ENCODE measurements at regions not wholly inside any gene's neighbourhood (a gene's known extent, or its start where the extent isn't known, plus 50 kb on each side); places are given as distances from the start of the nearest gene placed in this dataset.

GRCh38 chr4:96097040-96097607, 257.2 kb downstream of the PDHA2 start:
- Histone ChIP-seq H3K9me3 (ENCODE audit: control insufficient read depth in 1 of 2, low read length in 2 of 2) (no peaks in the 10 kb centered on the region), H3K27me3 (ENCODE audit: insufficient read depth, low read length) (no peaks in the 10 kb centered on the region), H3K4me3 (ENCODE audit: low read length in 2 of 2) (no peak overlapping the region), H3K27ac (ENCODE audit: low read depth, low read length) (no peak overlapping the region), H3K36me3 (ENCODE audit: insufficient read depth, low read length) (no peaks in the 10 kb centered on the region), H3K4me1 (ENCODE audit: insufficient read depth, low read length) (no peaks in the 10 kb centered on the region)
- no peaks in the 10 kb centered on the region for H3K27me3 Mint-ChIP-seq
- no peak for DNase-seq
- ChIA-PET POLR2A (ENCODE audit: partially characterized antibody) (no interaction called here), CTCF (ENCODE audit: partially characterized antibody) (no interaction called here)
- H3K27ac Mint-ChIP-seq = no peak overlapping the region
- no peak overlapping the region for H3K4me3 Mint-ChIP-seq
- H3K9me3 Mint-ChIP-seq = peaks cover 0 to 8% (median 0%) of the 10 kb centered on the region in 8 donors
- H3K36me3 Mint-ChIP-seq = no peaks in the 10 kb centered on the region
- intact Hi-C loops (cut with micrococcal nuclease) = no loop called here
- H3K4me1 Mint-ChIP-seq = no peaks in the 10 kb centered on the region

- Histone ChIP-seq H3K27me3 (ENCODE audit: insufficient read depth, low read length) (no peaks in the 10 kb centered on the region), H3K4me1 (ENCODE audit: insufficient read depth, low read length) (no peaks in the 10 kb centered on the region), H3K4me3 (ENCODE audit: low read length in 2 of 2) (no peak overlapping the region), H3K27ac (ENCODE audit: low read depth, low read length) (no peak overlapping the region), H3K36me3 (ENCODE audit: insufficient read depth, low read length) (no peaks in the 10 kb centered on the region), H3K9me3 (ENCODE audit: control insufficient read depth in 1 of 2, low read length in 2 of 2) (no peaks in the 10 kb centered on the region)
- no peak overlapping the region for H3K27ac Mint-ChIP-seq
- H3K9me3 Mint-ChIP-seq = peaks cover 0 to 7% (median 0%) of the 10 kb centered on the region in 8 donors
- ChIA-PET POLR2A (ENCODE audit: partially characterized antibody) (no interaction called here), CTCF (ENCODE audit: partially characterized antibody) (no interaction called here)
- H3K36me3 Mint-ChIP-seq = no peaks in the 10 kb centered on the region
- no peaks in the 10 kb centered on the region for H3K27me3 Mint-ChIP-seq
- intact Hi-C loops (cut with micrococcal nuclease) = no loop called here
- no peaks in the 10 kb centered on the region for H3K4me1 Mint-ChIP-seq
- DNase-seq = no peak
- no peak overlapping the region for H3K4me3 Mint-ChIP-seq
These were observed 257.8 kb downstream of the PDHA2 start for GRCh38 chr4:96097693-96098092.

DNA sequence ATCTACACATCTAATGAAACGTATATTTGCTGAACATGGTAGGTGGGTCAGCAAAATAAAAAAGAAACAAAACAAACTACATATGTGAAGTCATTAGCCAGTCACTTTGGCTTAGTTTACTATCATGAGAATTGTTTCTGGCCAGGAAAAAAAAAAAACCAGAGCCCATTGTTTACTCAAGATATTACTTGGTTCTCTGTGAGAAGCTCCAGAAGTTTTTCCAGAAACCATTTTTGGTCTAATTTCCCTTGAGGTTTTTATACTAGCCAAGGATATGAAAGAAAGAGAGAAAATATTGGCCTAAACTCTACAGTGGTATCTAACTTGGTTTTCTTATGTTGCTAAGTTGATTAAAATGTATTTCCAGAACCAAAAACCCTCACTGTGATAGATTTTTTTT, 259.1 kb downstream of the PDHA2 start:
- no peaks in the 10 kb centered on the region for H3K27me3 ChIP-seq (ENCODE audit: insufficient read depth, low read length)
- no peaks in the 10 kb centered on the region for H3K4me1 ChIP-seq (ENCODE audit: insufficient read depth, low read length)
- peaks cover 0 to 9% (median 2%) of the 10 kb centered on the region in 8 donors for H3K9me3 Mint-ChIP-seq
- ChIA-PET CTCF (ENCODE audit: partially characterized antibody) (no interaction called here), POLR2A (ENCODE audit: partially characterized antibody) (no interaction called here)
- H3K36me3 Mint-ChIP-seq = no peaks in the 10 kb centered on the region
- no peak overlapping the region for H3K4me3 ChIP-seq (ENCODE audit: low read length in 2 of 2)
- H3K4me3 Mint-ChIP-seq = no peak overlapping the region
- no peak overlapping the region for H3K27ac Mint-ChIP-seq
- DNase-seq = no peak
- H3K27me3 Mint-ChIP-seq = no peaks in the 10 kb centered on the region
- intact Hi-C loops (cut with micrococcal nuclease) = no loop called here
- no peaks in the 10 kb centered on the region for H3K36me3 ChIP-seq (ENCODE audit: insufficient read depth, low read length)
- no peaks in the 10 kb centered on the region for H3K9me3 ChIP-seq (ENCODE audit: control insufficient read depth in 1 of 2, low read length in 2 of 2)
- no peak overlapping the region for H3K27ac ChIP-seq (ENCODE audit: low read depth, low read length)
- no peaks in the 10 kb centered on the region for H3K4me1 Mint-ChIP-seq

DNA sequence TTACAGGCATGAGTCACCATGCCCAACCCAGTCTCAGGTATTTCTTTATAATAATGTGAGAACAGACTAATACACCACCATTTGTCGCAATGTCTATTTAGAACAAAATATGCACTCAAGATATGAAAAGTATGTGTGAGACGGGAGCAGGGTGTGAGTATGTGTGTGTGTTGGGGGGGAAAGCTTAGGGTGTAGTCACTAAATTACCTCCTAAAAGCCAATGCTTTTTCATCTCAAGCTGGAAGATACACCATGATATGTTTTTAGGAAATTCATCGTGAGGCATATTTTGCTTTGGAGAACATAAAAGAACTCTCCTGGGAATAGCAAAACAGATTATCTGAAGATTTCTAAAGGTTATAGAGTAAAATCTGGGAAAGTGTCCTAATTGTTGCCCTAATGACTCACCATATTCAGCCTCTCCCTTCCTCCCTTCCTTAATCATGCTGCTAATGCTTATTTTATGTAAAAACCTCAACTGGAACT, 262.7 kb downstream of the PDHA2 start:
- Mint-ChIP-seq H3K4me1 (no peaks in the 10 kb centered on the region), H3K27ac (no peak overlapping the region), H3K27me3 (no peaks in the 10 kb centered on the region), H3K4me3 (no peak overlapping the region), H3K9me3 (peaks cover 0 to 9% (median 2%) of the 10 kb centered on the region in 8 donors), H3K36me3 (no peaks in the 10 kb centered on the region)
- ChIA-PET CTCF (ENCODE audit: partially characterized antibody) (no interaction called here), POLR2A (ENCODE audit: partially characterized antibody) (no interaction called here)
- H3K9me3 ChIP-seq (ENCODE audit: control insufficient read depth in 1 of 2, low read length in 2 of 2) = no peaks in the 10 kb centered on the region
- H3K36me3 ChIP-seq (ENCODE audit: insufficient read depth, low read length) = no peaks in the 10 kb centered on the region
- H3K27ac ChIP-seq (ENCODE audit: low read depth, low read length) = no peak overlapping the region
- intact Hi-C loops (cut with micrococcal nuclease) = no loop called here
- no peak overlapping the region for H3K4me3 ChIP-seq (ENCODE audit: low read length in 2 of 2)
- no peaks in the 10 kb centered on the region for H3K4me1 ChIP-seq (ENCODE audit: insufficient read depth, low read length)
- no peaks in the 10 kb centered on the region for H3K27me3 ChIP-seq (ENCODE audit: insufficient read depth, low read length)
- DNase-seq = no peak

DNA sequence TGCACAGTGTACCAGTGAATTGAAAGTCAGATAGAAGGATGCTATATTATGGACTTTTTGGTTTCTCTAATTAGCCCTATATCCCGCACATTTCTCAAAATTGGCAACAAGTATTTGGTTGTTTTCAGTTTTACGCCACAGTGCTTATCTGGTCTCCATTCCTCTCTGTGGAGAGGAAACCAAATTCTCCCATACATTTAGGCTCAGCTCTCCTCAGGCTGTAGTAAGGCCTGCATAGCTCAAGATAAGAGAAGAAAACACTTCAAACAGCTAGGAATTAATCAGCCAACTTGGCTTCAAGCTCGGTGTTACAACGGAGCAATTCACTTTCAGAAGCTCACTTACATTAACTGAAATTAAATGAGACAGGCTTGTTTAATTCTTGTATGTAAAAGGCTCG, 263.2 kb downstream of the PDHA2 start:
- Mint-ChIP-seq H3K4me3 (no peak overlapping the region), H3K36me3 (no peaks in the 10 kb centered on the region), H3K27me3 (no peaks in the 10 kb centered on the region), H3K4me1 (no peaks in the 10 kb centered on the region), H3K9me3 (peaks cover 0 to 9% (median 3%) of the 10 kb centered on the region in 8 donors), H3K27ac (no peak overlapping the region)
- Histone ChIP-seq H3K4me1 (ENCODE audit: insufficient read depth, low read length) (no peaks in the 10 kb centered on the region), H3K9me3 (ENCODE audit: control insufficient read depth in 1 of 2, low read length in 2 of 2) (no peaks in the 10 kb centered on the region), H3K36me3 (ENCODE audit: insufficient read depth, low read length) (no peaks in the 10 kb centered on the region), H3K27me3 (ENCODE audit: insufficient read depth, low read length) (no peaks in the 10 kb centered on the region), H3K27ac (ENCODE audit: low read depth, low read length) (no peak overlapping the region), H3K4me3 (ENCODE audit: low read length in 2 of 2) (no peak overlapping the region)
- POLR2A ChIA-PET (ENCODE audit: partially characterized antibody) = no interaction called here
- CTCF ChIA-PET (ENCODE audit: partially characterized antibody) = no interaction called here
- no peak for DNase-seq
- intact Hi-C loops (cut with micrococcal nuclease) = no loop called here

- Histone ChIP-seq H3K27me3 (ENCODE audit: insufficient read depth, low read length) (no peaks in the 10 kb centered on the region), H3K27ac (ENCODE audit: low read depth, low read length) (no peak overlapping the region), H3K4me1 (ENCODE audit: insufficient read depth, low read length) (no peaks in the 10 kb centered on the region), H3K4me3 (ENCODE audit: low read length in 2 of 2) (no peak overlapping the region), H3K9me3 (ENCODE audit: control insufficient read depth in 1 of 2, low read length in 2 of 2) (no peaks in the 10 kb centered on the region), H3K36me3 (ENCODE audit: insufficient read depth, low read length) (no peaks in the 10 kb centered on the region)
- H3K4me1 Mint-ChIP-seq = no peaks in the 10 kb centered on the region
- no peak overlapping the region for H3K27ac Mint-ChIP-seq
- CTCF ChIA-PET (ENCODE audit: partially characterized antibody) = no interaction called here
- peaks cover 0 to 6% (median 3%) of the 10 kb centered on the region in 8 donors for H3K9me3 Mint-ChIP-seq
- no peaks in the 10 kb centered on the region for H3K36me3 Mint-ChIP-seq
- intact Hi-C loops (cut with micrococcal nuclease) = no loop called here
- POLR2A ChIA-PET (ENCODE audit: partially characterized antibody) = no interaction called here
- H3K4me3 Mint-ChIP-seq = no peak overlapping the region
- H3K27me3 Mint-ChIP-seq = no peaks in the 10 kb centered on the region
- DNase-seq = no peak
These were observed 268.3 kb downstream of the PDHA2 start for GRCh38 chr4:96108146-96108545.

GRCh38 chr4:96112631-96113030, 272.7 kb downstream of the PDHA2 start:
- Mint-ChIP-seq H3K9me3 (peaks cover 0 to 9% (median 4%) of the 10 kb centered on the region in 8 donors), H3K4me1 (no peaks in the 10 kb centered on the region), H3K36me3 (no peaks in the 10 kb centered on the region), H3K4me3 (no peak overlapping the region), H3K27me3 (no peaks in the 10 kb centered on the region), H3K27ac (no peak overlapping the region)
- H3K36me3 ChIP-seq (ENCODE audit: insufficient read depth, low read length) = no peaks in the 10 kb centered on the region
- ChIA-PET CTCF (ENCODE audit: partially characterized antibody) (no interaction called here), POLR2A (ENCODE audit: partially characterized antibody) (no interaction called here)
- intact Hi-C loops (cut with micrococcal nuclease) = no loop called here
- DNase-seq = no peak
- no peaks in the 10 kb centered on the region for H3K27me3 ChIP-seq (ENCODE audit: insufficient read depth, low read length)
- no peak overlapping the region for H3K27ac ChIP-seq (ENCODE audit: low read depth, low read length)
- H3K4me3 ChIP-seq (ENCODE audit: low read length in 2 of 2) = no peak overlapping the region
- no peaks in the 10 kb centered on the region for H3K4me1 ChIP-seq (ENCODE audit: insufficient read depth, low read length)
- H3K9me3 ChIP-seq (ENCODE audit: control insufficient read depth in 1 of 2, low read length in 2 of 2) = no peaks in the 10 kb centered on the region

GRCh38 chr4:96120206-96120605, 280.3 kb downstream of the PDHA2 start:
- no peaks in the 10 kb centered on the region for H3K27me3 ChIP-seq (ENCODE audit: insufficient read depth, low read length)
- no peaks in the 10 kb centered on the region for H3K9me3 ChIP-seq (ENCODE audit: control insufficient read depth in 1 of 2, low read length in 2 of 2)
- intact Hi-C loops (cut with micrococcal nuclease) = no loop called here
- Mint-ChIP-seq H3K9me3 (peaks cover 0 to 5% (median under 1%) of the 10 kb centered on the region in 8 donors), H3K27me3 (no peaks in the 10 kb centered on the region), H3K27ac (no peak overlapping the region), H3K36me3 (no peaks in the 10 kb centered on the region), H3K4me3 (no peak overlapping the region), H3K4me1 (no peaks in the 10 kb centered on the region)
- ChIA-PET CTCF (ENCODE audit: partially characterized antibody) (interaction anchor here (1.2 kb wide), 1 partner anchor 10 kb away, joined by 3 read pairs; no protein-coding TSS in a partner anchor), POLR2A (ENCODE audit: partially characterized antibody) (no interaction called here)
- H3K4me3 ChIP-seq (ENCODE audit: low read length in 2 of 2) = no peak overlapping the region
- H3K36me3 ChIP-seq (ENCODE audit: insufficient read depth, low read length) = no peaks in the 10 kb centered on the region
- no peak for DNase-seq
- H3K4me1 ChIP-seq (ENCODE audit: insufficient read depth, low read length) = no peaks in the 10 kb centered on the region
- no peak overlapping the region for H3K27ac ChIP-seq (ENCODE audit: low read depth, low read length)

Measured in CD4-positive, alpha-beta memory T cell (primary cell).